T-cell (primary cell): ENCODE measurements at regions not wholly inside any gene's neighbourhood (a gene's known extent, or its start where the extent isn't known, plus 50 kb on each side); places are given as distances from the start of the nearest gene placed in this dataset.

Source experiments
- ATAC-seq, 4 experiments: fragments of 200-7000 bp in 3 of 4; fragments of 150-1000 bp in 1 of 4; cut with Tn5 transposase; replicated peaks in 1 of 4; 1 replicate in 3 of 4; 2 replicates in 1 of 4; pipeline ENCODE4 v1.10.0; 2021; ENCODE audit warnings: moderate library complexity in 3 of 4, mild to moderate bottlenecking in 2 of 4, moderate number of reproducible peaks in 1 of 4
- CTCF ChIA-PET, 2 donors: fragments of 300-600 bp; sonication (Branson Sonifier 250); formaldehyde crosslinking; loops; one replicate each; lab custom pipeline; 2022; ENCODE audit warnings: antibody characterized with exemption in 2 of 2; lab: Charles Lee
- POLR2A ChIA-PET, 2 donors: fragments of 300-600 bp; sonication (Branson Sonifier 250); formaldehyde crosslinking; loops; one replicate each; lab custom pipeline; 2022; ENCODE audit warnings: antibody characterized with exemption in 2 of 2; lab: Charles Lee
- DNase-seq, 35 experiments: peaks; one replicate each; pipeline versions ENCODE4 v3.0.0 to v3.0.0-alpha.2; 2013 to 2023
- H3K27ac ChIP-seq: one replicate; pipeline ENCODE4 v1.5.1; 2013; ENCODE audit warnings: low read length
- H3K27me3 ChIP-seq, 2 experiments: replicated peaks in 1 of 2; 1 replicate in 1 of 2; 2 replicates in 1 of 2; pipeline versions ENCODE4 v1.6.1 to v1.7.0; 2013; ENCODE audit warnings: low read length in 1 of 2, mixed read lengths in 1 of 2; ENCODE audit not compliant: control insufficient read depth in 2 of 2, insufficient read depth in 2 of 2; ENCODE audit errors: extremely low read depth in 1 of 2
- H3K36me3 ChIP-seq, 2 donors: 1 replicate in 1 of 2; 2 replicates in 1 of 2; pipeline versions ENCODE4 v1.6.1 to v1.7.0; 2013; ENCODE audit warnings: low read length in 1 of 2; ENCODE audit not compliant: control insufficient read depth in 2 of 2, insufficient read depth in 1 of 2; ENCODE audit errors: extremely low read depth in 1 of 2
- H3K4me1 ChIP-seq, 2 experiments: 1 replicate in 1 of 2; 2 replicates in 1 of 2; pipeline versions ENCODE4 v1.6.1 to v1.7.0; 2013; ENCODE audit warnings: low read length in 2 of 2, mixed read lengths in 1 of 2; ENCODE audit not compliant: insufficient read depth in 2 of 2, control insufficient read depth in 1 of 2; ENCODE audit errors: extremely low read depth in 1 of 2
- H3K4me3 ChIP-seq, 2 donors: 1 replicate in 1 of 2; 2 replicates in 1 of 2; pipeline versions ENCODE4 v1.5.1 to v1.7.0; 2013; ENCODE audit warnings: mild to moderate bottlenecking in 2 of 2, low read length in 1 of 2, moderate library complexity in 1 of 2; ENCODE audit not compliant: control insufficient read depth in 1 of 2; ENCODE audit errors: extremely low read depth in 1 of 2
- H3K9me3 ChIP-seq: 2 replicates; pipeline ENCODE4 v1.7.0; 2013
- H3K27ac Mint-ChIP-seq, 2 donors: one replicate each; pipeline ENCODE4 v1.8.0; 2020 to 2021; ENCODE audit warnings: mild to moderate bottlenecking in 2 of 2, mixed read lengths in 2 of 2
- H3K27me3 Mint-ChIP-seq, 2 donors: one replicate each; pipeline ENCODE4 v1.8.0; 2021 to 2022; ENCODE audit warnings: mixed read lengths in 2 of 2
- H3K36me3 Mint-ChIP-seq: one replicate; pipeline ENCODE4 v1.8.0; 2021; ENCODE audit warnings: mixed read lengths
- H3K4me1 Mint-ChIP-seq, 3 donors: one replicate each; pipeline ENCODE4 v1.8.0; 2020 to 2022; ENCODE audit warnings: mixed read lengths in 3 of 3, mild to moderate bottlenecking in 1 of 3
- H3K4me3 Mint-ChIP-seq, 3 donors: one replicate each; pipeline ENCODE4 v1.8.0; 2020 to 2022; ENCODE audit warnings: mild to moderate bottlenecking in 3 of 3, mixed read lengths in 3 of 3, moderate library complexity in 3 of 3
- H3K9me3 Mint-ChIP-seq, 3 donors: one replicate each; pipeline ENCODE4 v1.8.0; 2020 to 2022; ENCODE audit warnings: mixed read lengths in 3 of 3
- WGBS: methylation state at CpG from one replicate; pipeline ENCODE4 v1.1.5; 2013; ENCODE audit warnings: missing lambda C conversion rate; ENCODE audit not compliant: insufficient coverage; 5-methylcytosine and 5-hydroxymethylcytosine counted together

DNA sequence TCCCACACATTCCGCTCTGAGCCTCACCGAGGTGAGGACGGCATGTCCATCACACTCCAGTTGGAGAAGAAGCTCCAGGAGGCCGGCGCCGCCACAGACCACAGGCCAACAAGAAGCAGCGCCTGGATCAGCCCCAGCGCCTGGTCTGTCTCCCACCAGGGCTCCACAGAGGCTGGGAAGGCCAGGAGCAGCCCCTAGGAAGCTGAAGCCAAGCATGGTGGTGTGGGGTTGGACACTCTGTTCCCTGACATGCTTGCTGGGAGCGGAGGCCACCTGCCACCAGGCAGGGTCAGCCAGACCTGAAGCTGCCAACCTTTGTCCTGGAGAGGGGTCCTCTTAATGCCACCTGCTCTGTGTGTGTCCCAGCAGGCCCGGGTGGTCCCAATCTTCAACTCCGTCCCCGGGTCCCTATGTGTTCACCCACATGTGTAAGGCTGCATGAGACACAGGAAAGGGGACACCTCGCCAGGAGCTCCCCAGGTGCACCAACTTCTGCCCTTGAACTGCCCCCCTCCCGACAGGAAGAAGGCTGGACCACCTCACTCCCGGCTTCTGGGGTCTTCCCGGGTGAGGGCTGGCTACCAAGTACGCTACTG lies 140.1 kb upstream of the PPP1R26 start:
- CTCF ChIA-PET, result no interaction called here
- Mint-ChIP-seq H3K27ac (no peak overlapping the region), H3K9me3 (no peaks in the 10 kb centered on the region), H3K4me3 (no peak overlapping the region), H3K4me1 (no peaks in the 10 kb centered on the region), H3K27me3 (peaks cover 4 to 10% of the 10 kb centered on the region in 2 donors), H3K36me3 (no peaks in the 10 kb centered on the region)
- DNase-seq (peak in 1 of 35 experiments; percentile 5), ATAC-seq (no peak)
- no peaks in the 10 kb centered on the region for H3K36me3 ChIP-seq
- no peak overlapping the region for H3K27ac ChIP-seq
- POLR2A ChIA-PET, result no interaction called here
- peaks cover 5 to 35% of the 10 kb centered on the region in 2 experiments for H3K27me3 ChIP-seq
- 76% methylated on average over 10 of the region's 17 CpGs for WGBS
- no peak overlapping the region for H3K4me3 ChIP-seq
- no peaks in the 10 kb centered on the region for H3K4me1 ChIP-seq
- H3K9me3 ChIP-seq, result no peaks in the 10 kb centered on the region

DNA sequence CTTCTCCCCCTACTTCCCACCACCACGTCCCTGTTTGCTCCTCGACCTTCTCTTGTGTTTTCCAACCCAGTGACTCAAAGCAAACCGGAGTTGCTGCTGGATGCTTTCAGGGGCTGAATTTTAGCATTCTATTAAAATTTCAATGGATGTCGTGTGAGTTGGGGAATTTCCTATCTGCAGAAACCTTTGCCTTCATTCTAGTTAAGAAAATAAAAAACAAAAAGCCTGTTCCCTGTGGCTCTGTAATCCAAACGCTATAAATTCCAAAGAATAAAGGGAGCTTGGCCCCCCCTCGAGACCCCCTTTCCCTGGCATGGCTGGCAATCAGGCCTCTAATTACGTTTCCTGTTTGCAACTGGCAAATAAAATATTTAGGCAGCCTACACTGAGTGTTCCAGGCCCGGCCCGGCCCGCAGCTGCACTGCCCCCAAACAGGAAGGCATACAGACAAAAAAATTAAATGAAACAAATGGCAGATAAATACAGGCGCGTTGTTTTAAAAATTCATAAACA lies 139.4 kb upstream of the PPP1R26 start:
- ATAC-seq, result no peak
- CTCF ChIA-PET, result no interaction called here
- H3K27me3 Mint-ChIP-seq, result peaks cover 9 to 15% of the 10 kb centered on the region in 2 donors

GRCh38 chr9:135340726-135341475 lies 138.7 kb upstream of the PPP1R26 start:
- WGBS, result 73% methylated on average over 15 of the region's 20 CpGs
- POLR2A ChIA-PET, result no interaction called here

More for the DNA sequence above, 139.4 kb upstream of the PPP1R26 start:
- WGBS, result 9% methylated on average over 3 of the region's 12 CpGs
- Histone ChIP-seq H3K4me3 (no peak overlapping the region), H3K36me3 (no peaks in the 10 kb centered on the region), H3K27ac (no peak overlapping the region), H3K27me3 (peaks cover 5 to 42% of the 10 kb centered on the region in 2 experiments), H3K4me1 (no peaks in the 10 kb centered on the region), H3K9me3 (no peaks in the 10 kb centered on the region)
- Mint-ChIP-seq H3K9me3 (no peaks in the 10 kb centered on the region), H3K4me3 (no peak overlapping the region), H3K27ac (no peak overlapping the region), H3K4me1 (no peaks in the 10 kb centered on the region), H3K36me3 (no peaks in the 10 kb centered on the region)
- POLR2A ChIA-PET, result no interaction called here
- no peak for DNase-seq

DNA sequence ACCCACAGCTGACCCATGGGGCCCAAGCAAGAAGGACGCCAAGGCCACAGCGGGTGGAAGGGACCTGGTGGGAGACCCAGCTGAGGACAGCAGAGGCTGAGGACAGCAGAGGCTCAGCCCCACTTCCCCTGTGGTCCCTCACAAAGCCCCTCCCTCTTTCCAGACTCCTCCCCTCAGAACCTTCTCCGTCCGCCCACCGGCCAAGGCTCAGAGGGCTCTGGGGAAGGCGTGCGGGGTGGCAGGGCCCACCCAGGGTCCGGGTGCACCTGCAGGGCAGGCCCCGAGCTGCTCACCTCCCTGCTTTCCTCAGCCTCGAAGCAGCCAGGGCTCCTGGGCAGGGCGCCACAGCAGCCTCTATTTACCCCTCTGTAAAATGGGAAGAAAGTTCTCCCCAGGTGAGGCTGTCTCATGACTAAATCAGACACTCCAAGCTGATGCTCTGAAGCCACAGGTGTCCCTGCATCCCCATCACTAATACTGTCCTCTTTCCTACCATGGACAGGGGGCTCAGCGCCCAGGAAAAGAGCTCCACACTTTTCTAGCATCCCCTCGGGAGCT lies 137.9 kb upstream of the PPP1R26 start:
- CTCF ChIA-PET, result no interaction called here
- Histone ChIP-seq H3K27ac (no peak overlapping the region), H3K4me1 (no peaks in the 10 kb centered on the region), H3K27me3 (peaks cover 5 to 44% of the 10 kb centered on the region in 2 experiments), H3K4me3 (no peak overlapping the region), H3K36me3 (no peaks in the 10 kb centered on the region), H3K9me3 (no peaks in the 10 kb centered on the region)
- Mint-ChIP-seq H3K4me1 (no peaks in the 10 kb centered on the region), H3K9me3 (no peaks in the 10 kb centered on the region), H3K27ac (no peak overlapping the region), H3K36me3 (no peaks in the 10 kb centered on the region), H3K27me3 (peaks cover 16 to 20% of the 10 kb centered on the region in 2 donors), H3K4me3 (no peak overlapping the region)
- 71% methylated on average over 8 of the region's 13 CpGs for WGBS
- DNase-seq (no peak), ATAC-seq (no peak)
- POLR2A ChIA-PET, result no interaction called here

More at GRCh38 chr9:135340726-135341475, 138.7 kb upstream of the PPP1R26 start:
- DNase-seq, result no peak
- Histone ChIP-seq H3K4me3 (no peak overlapping the region), H3K27me3 (peaks cover 5 to 42% of the 10 kb centered on the region in 2 experiments), H3K4me1 (no peaks in the 10 kb centered on the region), H3K36me3 (no peaks in the 10 kb centered on the region), H3K27ac (no peak overlapping the region), H3K9me3 (no peaks in the 10 kb centered on the region)
- no peaks in the 10 kb centered on the region for H3K4me1 Mint-ChIP-seq
- no peak for ATAC-seq
- H3K36me3 Mint-ChIP-seq, result no peaks in the 10 kb centered on the region
- no peak overlapping the region for H3K27ac Mint-ChIP-seq
- H3K4me3 Mint-ChIP-seq, result no peak overlapping the region
- CTCF ChIA-PET, result no interaction called here
- H3K27me3 Mint-ChIP-seq, result peaks cover 13 to 20% of the 10 kb centered on the region in 2 donors
- no peaks in the 10 kb centered on the region for H3K9me3 Mint-ChIP-seq

- H3K27ac ChIP-seq, result no peak overlapping the region
- H3K27ac Mint-ChIP-seq, result no peak overlapping the region
- H3K27me3 Mint-ChIP-seq, result peaks cover 16 to 21% of the 10 kb centered on the region in 2 donors
- H3K4me1 Mint-ChIP-seq, result no peaks in the 10 kb centered on the region
- H3K27me3 ChIP-seq, result peaks cover 5 to 47% of the 10 kb centered on the region in 2 experiments
- POLR2A ChIA-PET, result no interaction called here
- no peaks in the 10 kb centered on the region for H3K36me3 ChIP-seq
- no peak for ATAC-seq
- DNase-seq, result no peak
- WGBS, result 72% methylated on average over 21 of the region's 23 CpGs
- H3K4me3 ChIP-seq, result no peak overlapping the region
- no peak overlapping the region for H3K4me3 Mint-ChIP-seq
- no peaks in the 10 kb centered on the region for H3K9me3 ChIP-seq
- no peaks in the 10 kb centered on the region for H3K36me3 Mint-ChIP-seq
- no peaks in the 10 kb centered on the region for H3K4me1 ChIP-seq
- CTCF ChIA-PET, result no interaction called here
- H3K9me3 Mint-ChIP-seq, result no peaks in the 10 kb centered on the region
These were observed 137.1 kb upstream of the PPP1R26 start for GRCh38 chr9:135342206-135343130.

DNA sequence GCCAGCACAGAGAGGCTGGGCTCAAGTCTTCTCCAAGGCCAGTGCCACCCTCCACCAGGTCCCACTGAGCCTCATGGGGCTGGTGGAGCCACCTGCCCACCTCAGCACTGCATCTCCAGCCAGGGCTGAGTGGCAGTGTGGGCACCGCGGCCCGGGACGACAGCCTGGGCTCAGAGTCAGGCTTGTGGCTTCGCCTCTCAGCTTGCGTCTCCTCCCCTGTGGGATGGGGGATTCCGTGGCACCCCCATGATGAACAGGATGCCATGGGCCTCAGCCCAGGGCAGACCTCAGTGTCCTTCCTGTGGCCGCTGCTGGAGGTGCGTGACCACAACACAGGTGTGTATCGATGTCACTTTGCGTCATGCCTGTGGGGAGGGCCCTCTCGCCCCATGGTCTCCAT lies 136.4 kb upstream of the PPP1R26 start:
- H3K27ac ChIP-seq, result no peak overlapping the region
- POLR2A ChIA-PET, result no interaction called here
- H3K36me3 Mint-ChIP-seq, result no peaks in the 10 kb centered on the region

More for the DNA sequence above, 136.4 kb upstream of the PPP1R26 start:
- H3K27me3 Mint-ChIP-seq, result peaks cover 16 to 24% of the 10 kb centered on the region in 2 donors
- H3K9me3 ChIP-seq, result no peaks in the 10 kb centered on the region
- no peaks in the 10 kb centered on the region for H3K4me1 ChIP-seq
- no peak overlapping the region for H3K27ac Mint-ChIP-seq
- WGBS, result 52% methylated on average over 12 of the region's 12 CpGs
- no peaks in the 10 kb centered on the region for H3K36me3 ChIP-seq
- H3K4me3 ChIP-seq, result no peak overlapping the region
- no peak overlapping the region for H3K4me3 Mint-ChIP-seq
- no peaks in the 10 kb centered on the region for H3K4me1 Mint-ChIP-seq
- CTCF ChIA-PET, result no interaction called here
- DNase-seq (no peak), ATAC-seq (no peak)
- H3K27me3 ChIP-seq, result peaks cover 5 to 47% of the 10 kb centered on the region in 2 experiments
- no peaks in the 10 kb centered on the region for H3K9me3 Mint-ChIP-seq
